ENCODE measurements at regions not wholly inside any gene's neighbourhood (a gene's known extent, or its start where the extent isn't known, plus 50 kb on each side); places are given as distances from the start of the nearest gene placed in this dataset.
A peak's percentile ranks its signal among the peaks of the same experiment; 100 is the strongest.
"Not testable (repeated sequence)": the region's sequence is repeated elsewhere in the genome, so short reads cannot be mapped to it uniquely, and the experiment has no call there.

DNA sequence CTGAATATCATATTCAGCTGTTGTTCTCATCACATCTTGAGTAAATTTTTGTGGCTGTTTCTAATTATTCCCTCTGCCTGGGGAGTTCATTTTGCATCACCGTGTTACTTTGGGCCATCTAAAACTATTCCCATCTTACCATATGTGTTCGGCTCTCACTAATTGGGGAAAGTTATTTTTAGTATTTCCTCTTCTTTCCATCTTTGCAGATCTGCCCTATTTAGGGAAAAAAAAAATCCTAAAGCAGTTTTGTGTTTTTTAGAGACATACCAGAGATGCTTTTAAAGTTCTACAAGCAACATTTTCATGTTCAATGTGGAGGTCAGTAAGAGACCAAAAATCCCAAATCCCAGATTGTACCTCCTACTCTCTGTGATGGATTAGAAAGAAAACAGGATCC, 111.3 kb upstream of the NDUFV2 start:
- DNase-seq (ENCODE audit: low read depth), result no peak

DNA sequence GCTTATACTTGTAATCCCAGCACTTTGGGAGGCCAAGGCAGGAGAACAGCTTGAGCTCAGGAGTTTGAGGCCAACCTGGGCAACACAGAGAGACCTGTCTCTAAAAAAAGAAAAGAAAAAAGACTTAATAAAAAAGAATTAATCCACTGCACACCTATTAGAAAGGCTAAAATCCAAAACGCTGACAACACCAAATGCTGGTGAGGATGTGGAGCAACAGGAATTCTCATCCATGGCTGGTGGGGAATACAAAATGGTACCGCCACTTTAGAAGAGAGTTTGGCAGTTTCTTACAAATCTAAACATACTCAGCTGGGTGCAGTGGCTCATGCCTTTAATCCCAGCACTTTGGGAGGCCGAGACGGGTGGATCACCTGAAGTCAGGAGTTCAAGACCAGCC, 110.0 kb upstream of the NDUFV2 start:
- not testable (repeated sequence) for DNase-seq (ENCODE audit: low read depth)

DNA sequence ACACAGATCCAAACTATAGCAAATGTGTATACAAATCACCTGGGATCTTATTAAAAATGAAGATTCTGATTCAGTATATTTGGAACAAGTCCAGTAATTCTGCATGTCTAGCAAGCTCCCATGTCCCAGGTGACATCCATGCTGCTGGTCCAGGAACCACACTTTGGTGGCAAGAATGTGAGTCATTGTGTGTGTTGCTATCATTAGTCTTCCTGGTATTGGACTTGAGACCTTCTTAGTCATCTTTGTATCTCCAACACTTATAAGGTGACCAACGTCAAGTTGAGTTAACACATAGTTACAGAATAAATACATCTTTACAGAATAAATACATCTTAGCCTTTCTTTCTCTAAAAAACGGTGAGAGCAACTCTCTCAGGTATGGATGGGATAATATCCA, 107.9 kb upstream of the NDUFV2 start:
- peak; percentile 8 for DNase-seq (ENCODE audit: low read depth)

DNA sequence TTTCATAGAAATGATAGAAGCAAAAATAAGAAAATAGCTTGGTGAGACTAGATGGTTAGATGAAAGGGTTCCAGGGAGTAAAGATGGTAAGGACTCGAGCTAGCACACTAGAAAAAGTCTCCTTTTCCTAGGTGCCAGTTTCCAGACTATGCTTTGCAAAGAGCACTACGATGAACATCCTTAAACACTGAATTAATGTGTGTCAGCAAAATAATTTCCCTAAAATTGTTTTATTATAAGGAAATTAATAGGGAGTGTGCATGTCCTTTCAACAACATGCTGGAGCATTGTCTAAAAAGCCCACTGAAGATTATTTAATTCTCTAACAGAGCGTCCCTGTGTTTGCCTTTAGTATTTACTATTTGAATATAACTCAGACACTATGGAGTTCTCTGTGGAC, 107.4 kb upstream of the NDUFV2 start:
- DNase-seq (ENCODE audit: low read depth), result no peak

DNA sequence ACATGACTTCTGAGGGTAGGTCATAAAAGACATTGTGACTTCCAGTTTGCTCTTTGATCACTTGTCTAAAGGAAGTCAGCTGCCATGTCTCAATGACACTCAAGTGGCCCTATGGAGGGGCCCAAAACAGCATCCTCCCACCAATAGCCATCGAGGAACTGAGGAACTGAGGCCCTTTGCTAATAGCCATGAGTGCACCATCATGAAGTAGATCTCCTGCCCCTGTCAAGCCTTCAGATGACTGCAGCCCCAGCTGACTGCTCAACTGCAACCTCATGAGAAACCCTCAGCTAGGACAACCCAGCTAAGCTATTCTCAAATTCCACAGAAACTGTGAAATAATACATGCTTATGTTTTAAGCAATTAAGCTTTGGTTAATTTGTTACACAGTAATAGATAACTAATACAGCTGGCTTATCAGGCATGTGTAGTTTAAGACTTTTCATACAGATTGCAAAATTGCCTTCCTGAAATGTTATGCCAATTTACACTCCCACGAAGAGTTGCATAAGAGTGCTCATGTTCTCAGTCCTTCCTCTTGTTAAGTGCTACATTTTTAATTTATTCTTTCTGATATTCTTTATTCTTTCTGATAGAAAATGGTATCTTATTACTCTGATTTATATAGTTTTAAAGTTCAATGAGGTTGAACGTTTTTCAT, 105.6 kb upstream of the NDUFV2 start:
- peak; percentile 69 for DNase-seq (ENCODE audit: low read depth)

DNA sequence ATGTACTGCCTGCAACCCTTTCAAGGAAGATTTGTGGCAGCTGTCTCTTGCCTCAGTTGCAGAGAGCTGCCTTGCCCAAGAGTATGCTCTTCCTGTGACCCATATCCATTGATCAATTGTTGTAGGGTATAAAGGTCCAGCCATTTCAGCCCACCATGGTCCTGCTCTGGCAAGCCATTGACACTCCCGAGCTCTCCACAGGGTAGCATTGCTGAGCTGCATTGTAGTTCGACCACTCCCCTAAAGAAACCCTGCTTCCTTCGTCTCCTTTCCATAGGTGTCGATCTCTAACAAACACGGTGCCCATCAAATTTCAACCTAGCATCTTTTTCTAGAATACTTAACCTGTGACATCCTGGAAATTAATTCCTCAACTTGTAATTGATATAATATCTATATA, 104.9 kb upstream of the NDUFV2 start:
- DNase-seq (ENCODE audit: low read depth), result no peak

DNA sequence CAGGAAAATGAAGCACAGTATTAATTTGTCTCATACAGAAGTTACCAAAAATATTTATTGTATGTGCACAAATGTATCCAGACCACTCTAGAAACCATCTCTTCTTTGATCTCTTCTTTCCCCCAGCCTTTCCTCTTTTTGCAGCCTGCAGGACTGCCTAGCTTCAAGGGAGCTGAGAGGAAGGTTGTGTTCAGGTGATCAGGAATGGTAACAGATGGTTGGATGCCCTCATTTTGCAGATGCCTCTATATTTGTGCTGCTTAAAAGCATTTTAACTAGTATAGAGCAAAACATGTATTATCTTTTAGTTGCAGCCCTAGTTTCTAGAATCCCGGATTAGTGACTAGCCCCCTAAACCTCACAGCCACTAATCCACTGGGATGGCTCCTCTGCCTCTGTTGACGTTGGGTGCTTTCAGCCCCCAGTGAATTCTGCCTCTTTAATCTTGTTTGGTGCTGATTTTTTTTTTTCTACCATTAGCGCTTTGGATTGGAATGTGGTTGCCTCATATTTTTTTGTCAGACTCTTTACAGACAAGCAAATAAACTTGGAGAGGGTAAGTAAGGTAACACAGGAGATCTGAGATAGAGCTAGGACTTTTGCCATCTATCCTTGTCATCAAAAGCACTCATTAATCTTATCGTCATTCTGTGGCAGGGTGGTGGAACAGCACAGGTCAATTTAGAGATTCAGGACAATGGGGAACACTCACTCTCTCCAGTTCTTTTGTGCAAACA, 103.8 kb upstream of the NDUFV2 start:
- peak; percentile 60 for DNase-seq (ENCODE audit: low read depth)

DNA sequence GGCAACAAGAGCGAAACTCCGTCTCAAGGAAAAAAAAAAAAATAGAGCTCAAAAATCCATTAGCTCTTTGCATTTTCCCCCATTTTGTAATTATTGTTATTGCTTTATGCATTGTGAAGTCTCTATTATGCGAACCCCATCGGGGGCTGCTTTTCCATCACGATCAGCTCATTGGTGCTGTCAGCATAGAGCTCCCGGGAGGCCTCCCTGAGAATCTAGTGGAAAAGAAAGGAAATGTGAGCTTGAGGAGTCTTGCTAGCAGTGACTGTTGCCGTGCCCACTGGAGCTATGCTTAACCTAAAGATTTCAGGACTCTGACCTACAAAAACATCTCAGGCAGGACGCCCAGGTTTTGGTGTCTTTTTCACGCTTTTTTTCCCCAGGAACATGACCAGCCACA, 102.6 kb upstream of the NDUFV2 start:
- DNase-seq (ENCODE audit: low read depth), result no peak

DNA sequence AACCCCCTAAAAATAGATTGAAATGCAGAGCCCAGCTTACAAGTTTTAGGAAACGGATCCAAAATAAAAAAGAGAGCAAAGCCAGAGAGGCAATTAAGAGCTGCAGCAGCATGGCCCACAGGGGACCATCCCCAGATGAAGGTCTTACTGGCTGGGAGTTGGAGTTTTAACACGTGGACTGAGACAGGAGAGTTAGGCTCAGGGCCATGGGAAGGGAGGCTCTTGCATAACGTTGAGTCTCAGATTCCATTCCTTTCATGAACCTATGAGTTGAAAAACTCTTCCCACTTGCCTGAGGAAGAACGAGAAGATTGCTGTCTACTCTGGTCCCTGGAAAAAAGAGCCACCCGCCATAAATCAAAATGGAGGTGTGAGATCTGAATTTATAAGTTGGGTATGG, 101.8 kb upstream of the NDUFV2 start:
- DNase-seq (ENCODE audit: low read depth), result peak; percentile 54

DNA sequence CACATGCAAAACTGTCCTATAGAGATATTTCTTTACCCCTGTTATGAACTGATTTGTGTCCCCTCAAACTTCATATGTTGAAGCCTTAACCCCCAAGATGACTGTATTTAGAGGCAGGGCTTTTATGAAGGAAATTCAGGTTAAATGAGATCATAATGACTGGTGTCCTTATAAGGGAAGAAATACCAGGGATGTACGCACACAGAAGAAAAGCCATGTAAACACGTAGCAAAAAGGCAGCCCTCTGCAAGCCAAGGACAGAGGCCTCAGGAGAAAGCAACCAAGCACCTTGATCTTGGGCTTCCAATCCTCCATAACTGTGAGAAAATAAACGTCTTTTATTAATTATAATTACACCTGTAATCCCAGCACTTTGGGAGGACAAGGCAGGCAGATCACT, 101.3 kb upstream of the NDUFV2 start:
- DNase-seq (ENCODE audit: low read depth), result peak; percentile 63

DNA sequence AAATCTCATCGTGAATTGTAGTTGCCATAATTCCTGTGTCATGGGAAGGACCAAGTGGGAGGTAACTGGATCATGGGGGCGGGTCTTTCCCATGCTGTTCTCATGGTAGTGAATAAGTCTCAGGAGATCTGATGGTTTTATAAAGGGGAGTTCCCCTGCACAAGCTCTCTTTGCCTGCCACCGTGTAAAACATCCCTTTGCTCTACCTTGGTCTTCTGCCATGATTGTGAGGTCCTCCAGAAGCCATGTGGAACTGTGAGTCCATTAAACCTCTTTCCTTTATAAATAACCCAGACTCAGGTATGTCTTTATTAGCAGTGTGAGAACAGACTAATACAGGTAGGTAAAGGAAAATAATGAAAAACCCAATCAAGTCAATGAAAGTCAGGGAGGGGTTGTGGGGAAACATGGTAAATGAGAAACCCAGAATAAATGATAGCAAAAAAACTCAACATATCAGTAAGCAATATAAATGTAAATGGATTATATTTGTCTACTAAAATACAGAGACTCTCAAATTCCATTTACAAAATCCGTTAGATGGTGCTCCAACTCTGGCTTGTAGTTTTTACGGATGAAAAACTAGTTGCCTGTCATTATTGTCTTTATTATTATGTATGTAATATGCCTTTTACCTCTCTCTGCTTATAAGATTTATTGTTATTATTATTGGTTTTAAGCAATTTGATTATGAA, 98.9 kb upstream of the NDUFV2 start:
- DNase-seq (ENCODE audit: low read depth), result no peak

DNA sequence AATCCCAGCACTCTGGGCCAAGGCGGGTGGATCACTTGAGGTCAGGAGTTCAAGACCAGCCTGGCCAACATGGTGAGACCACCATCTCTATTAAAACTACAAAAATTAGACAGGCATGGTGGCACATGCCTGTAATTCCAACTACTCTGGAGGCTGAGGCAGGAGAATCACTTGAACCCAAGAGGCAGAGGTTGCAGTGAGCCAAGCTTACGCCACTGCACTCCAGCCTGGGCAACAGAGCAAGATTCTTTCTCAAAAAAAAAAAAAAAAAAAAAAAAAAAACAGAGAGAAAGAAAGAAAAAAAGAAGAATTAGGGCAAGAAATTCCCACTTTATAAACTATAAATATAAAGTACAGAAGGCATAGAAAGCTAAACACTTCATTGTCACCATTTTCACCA, 98.2 kb upstream of the NDUFV2 start:
- DNase-seq (ENCODE audit: low read depth), result not testable (repeated sequence)

DNA sequence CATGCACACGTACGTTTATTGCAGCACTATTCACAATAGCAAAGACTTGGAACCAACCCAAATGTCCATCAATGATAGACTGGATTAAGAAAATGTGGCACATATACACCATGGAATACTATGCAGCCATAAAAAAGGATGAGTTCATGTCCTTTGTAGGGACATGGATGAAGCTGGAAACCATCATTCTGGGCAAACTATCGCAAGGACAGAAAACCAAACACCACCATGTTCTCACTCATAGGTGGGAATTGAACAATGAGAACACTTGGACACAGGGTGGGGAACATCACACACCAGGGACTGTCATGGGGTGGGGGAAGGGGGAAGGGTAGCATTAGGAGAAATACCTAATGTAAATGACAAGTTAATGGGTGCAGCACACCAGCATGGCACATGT, 94.8 kb upstream of the NDUFV2 start:
- DNase-seq (ENCODE audit: low read depth), result not testable (repeated sequence)

DNA sequence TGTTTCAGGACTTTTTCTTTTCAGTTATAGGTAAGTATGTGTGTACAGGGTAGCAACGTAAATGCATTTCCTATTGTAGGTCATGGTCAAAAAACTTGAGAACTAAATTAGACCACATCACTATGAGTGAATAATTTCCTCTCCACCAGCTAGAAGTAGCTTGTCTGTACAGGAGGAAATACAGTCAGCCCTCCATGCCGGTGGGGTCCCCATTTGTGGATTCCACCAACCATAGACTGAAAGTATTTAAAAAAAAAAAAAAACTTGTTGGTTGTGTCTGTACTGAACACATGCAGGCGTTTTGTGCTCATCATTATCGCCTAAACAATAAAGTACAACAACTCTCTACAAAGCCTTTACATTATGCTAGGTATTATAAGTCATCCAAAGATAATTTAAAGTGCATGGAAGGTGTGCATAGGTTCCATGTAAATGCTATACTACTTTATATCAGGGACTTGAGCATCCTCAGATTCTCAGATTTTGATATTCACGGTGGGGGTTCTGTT, 94.2 kb upstream of the NDUFV2 start:
- no peak for DNase-seq (ENCODE audit: low read depth)

DNA sequence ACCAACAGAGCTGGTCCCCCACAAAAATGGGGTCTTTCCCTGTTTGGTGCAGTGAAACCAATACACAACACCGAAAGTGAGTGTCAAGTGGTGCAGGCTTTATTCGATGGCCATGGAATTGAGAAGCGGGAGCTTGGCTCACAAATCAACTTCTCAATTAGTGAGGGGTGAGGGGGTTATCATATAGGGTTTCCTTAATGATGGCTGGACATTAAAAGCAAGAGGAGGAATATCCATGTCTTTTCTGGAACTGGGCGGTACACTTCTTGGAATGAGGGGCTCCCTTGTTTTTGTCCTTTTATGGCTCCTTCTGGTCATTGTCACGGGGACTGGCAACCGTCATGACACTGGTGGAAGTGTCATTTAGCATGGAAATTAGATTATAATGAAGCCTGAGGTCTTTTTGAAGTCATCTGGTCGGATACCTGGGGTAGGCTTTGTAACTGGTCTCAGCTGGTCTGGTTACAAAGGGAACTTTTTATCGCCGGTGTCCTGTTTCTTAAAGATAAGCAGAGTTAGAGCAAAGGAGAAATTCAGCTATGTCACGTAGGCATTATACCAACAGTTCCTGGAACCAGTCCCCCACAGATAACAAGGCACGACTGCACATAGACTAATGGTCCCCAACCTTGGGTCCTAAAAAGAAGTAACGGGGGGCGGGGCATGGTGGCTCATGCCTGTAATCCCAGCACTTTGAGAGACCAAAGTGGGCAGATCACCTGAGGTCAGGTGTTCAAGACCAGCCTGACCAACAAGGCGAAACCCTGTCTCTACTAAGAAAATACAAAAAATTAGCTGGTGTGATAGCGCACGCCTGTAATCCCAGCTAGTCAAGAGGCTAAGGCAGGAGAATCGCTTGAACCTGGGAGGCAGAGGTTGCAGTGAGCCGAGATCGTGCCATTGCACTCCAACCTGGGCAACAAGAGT, 93.5 kb upstream of the NDUFV2 start:
- DNase-seq (ENCODE audit: low read depth), result no peak

DNA sequence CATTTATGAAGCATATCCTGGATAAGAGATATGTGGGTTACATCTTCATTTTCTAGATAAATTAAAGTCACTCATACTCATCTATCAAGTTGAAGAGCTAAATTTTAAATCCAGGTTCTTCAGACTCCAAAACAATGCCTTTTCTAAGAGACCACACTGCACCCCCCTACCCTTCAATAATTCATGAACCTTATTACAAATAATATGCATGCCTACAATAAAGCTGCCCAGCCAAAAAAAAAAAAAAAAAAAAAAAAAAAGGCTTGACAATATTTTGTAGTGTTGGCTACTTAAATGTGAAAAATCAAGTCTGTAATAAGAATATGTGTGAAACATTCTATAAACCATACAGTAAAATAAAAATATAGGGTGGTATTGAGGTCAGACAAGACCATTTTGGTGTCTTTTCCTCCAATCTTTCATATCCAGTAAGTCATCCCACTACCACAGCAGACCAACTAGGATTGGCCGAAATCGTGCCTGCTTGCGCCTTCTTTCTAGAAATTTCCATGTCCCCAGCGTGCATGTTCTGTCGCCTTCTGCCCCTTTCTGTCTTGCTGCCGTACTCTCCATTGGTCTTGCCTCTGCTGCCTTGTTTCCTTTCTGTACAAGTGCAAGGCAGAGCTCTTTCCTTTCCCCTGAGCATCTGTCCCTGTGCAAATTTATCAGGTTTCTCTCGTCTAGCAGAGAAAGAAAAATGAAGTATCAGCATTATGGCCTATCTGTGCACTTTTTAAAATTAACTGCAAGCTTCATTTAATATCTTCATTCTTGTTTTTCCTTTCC, 92.6 kb upstream of the NDUFV2 start:
- no peak for DNase-seq (ENCODE audit: low read depth)

DNA sequence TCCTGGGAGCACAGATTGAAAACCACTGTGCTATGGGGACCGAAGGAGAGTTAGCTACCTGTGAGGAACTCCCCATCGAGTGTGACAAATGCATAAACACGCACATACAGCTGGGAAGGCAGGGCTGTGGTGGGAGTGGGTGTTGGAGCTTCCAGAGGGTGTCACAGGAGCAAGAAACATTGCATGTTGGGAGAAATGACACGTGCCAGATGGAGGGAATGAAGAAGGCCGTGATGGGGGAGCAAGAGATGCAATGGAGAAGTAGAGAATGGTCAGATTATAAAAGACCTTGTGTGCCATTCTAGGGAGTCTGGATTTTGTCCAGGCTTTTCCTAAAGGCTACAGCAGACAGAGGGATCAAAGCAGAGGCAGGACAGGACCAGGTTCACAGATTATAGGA, 91.1 kb upstream of the NDUFV2 start:
- no peak for DNase-seq (ENCODE audit: low read depth)

DNA sequence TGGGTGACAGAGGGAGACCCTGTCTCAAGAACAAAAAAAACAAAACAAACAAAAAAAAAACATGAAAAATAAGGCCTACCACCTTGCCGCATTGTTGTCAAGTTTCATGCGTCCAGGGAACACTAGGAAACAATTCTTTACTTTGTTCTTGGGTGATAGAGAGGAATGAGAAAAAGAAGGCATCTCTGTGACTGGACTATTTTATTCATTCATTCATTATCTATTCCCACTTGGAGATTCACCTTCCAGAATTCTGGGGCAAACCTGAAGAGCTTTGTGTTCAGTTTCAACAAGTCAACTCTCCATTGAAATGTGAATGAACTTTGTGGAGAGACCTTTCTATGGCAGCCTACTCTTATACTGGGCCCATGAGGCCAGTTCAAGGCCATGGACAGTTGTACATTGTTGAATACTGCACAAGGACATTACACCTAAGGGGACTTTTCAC, 88.5 kb upstream of the NDUFV2 start:
- no peak for DNase-seq (ENCODE audit: low read depth)

DNA sequence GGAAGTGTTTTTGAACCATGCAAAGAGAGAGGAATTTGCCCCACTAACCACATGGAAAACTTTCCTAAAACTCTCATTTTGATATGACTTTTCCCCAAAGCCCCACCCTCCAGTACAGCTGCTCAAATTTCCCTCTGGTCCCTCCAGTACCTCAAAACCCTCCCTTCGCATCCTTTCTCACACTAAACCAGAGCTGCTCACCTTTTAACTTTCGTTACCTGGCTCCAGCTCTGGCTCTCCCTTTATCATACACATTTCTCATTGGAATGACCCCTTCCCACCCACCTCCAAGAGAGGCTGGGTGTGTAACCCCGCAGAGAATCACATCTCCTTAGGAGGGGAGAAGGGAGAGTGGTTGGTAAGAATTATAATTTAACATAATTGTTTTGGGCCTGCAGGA, 86.8 kb upstream of the NDUFV2 start:
- DNase-seq (ENCODE audit: low read depth), result no peak

DNA sequence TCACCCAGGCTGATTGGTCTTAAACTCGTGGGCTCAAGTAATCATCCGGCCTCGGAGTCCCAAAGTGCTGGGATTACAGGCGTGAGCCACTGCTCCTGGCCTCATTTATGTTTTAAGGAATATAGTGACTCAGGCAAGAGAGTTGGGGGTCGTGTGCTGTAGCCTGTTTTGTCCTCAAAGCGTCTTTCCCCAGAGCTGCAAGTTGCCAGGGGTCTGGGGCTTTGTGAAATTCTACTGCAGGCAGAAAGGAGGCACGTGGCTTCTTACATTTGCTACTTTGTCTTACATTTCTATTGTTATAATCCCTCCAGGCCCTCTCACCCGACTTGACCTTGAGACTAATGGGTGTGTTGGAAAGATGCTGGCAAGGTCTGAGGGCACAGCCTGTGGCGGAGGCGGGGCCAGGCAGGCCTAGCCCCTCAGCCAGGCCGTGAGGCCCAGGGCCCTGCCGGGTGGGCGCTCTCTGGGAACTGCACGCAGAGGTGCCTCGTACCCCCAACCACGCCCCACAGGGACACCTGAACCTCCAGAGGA, 85.8 kb upstream of the NDUFV2 start:
- DNase-seq (ENCODE audit: low read depth), result peak; percentile 60
